ENCODE measurements at regions not wholly inside any gene's neighbourhood (a gene's known extent, or its start where the extent isn't known, plus 50 kb on each side); places are given as distances from the start of the nearest gene placed in this dataset.

DNA sequence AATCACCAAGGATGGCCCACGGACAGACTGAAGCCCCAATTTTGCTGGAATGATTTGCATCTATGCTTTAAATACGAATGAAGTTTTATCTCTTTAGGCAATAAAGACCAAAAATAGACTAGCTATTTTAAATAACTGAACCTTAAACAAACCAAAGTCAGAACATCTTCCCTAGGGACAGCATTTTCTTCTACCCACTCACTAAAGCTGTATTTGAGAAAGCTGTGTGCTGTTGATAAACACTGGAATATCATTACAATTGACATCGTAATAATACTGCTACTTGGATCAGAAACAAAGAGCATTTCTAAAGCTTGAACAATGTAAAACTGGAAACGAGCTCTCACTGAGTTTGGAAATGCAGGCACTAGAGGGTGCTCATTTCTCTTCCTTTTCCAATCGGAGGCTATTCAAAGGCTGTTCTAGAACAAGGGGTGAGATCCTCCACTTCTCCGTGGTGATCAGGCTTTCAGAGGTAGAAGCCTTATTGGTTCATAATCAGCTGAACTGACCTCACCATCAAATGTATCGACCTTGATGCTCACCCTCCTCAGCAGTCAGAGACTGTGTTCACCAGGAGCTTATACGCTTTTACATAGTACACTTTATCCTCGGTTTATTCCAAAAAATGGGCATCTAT is 225.3 kb upstream of the PRSS1 start:
- TF ChIP-seq, protein P1, sequence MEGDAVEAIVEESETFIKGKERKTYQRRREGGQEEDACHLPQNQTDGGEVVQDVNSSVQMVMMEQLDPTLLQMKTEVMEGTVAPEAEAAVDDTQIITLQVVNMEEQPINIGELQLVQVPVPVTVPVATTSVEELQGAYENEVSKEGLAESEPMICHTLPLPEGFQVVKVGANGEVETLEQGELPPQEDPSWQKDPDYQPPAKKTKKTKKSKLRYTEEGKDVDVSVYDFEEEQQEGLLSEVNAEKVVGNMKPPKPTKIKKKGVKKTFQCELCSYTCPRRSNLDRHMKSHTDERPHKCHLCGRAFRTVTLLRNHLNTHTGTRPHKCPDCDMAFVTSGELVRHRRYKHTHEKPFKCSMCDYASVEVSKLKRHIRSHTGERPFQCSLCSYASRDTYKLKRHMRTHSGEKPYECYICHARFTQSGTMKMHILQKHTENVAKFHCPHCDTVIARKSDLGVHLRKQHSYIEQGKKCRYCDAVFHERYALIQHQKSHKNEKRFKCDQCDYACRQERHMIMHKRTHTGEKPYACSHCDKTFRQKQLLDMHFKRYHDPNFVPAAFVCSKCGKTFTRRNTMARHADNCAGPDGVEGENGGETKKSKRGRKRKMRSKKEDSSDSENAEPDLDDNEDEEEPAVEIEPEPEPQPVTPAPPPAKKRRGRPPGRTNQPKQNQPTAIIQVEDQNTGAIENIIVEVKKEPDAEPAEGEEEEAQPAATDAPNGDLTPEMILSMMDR (IDR thresholded peaks at IDR 0.05): no peak
- no peak for TF ChIP-seq ZFX (IDR thresholded peaks at IDR 0.05; ENCODE audit: borderline replicate concordance)

All from 22Rv1 (cell line).